ENCODE measurements at regions not wholly inside any gene's neighbourhood (a gene's known extent, or its start where the extent isn't known, plus 50 kb on each side); places are given as distances from the start of the nearest gene placed in this dataset.
"Not testable (repeated sequence)": the region's sequence is repeated elsewhere in the genome, so short reads cannot be mapped to it uniquely, and the experiment has no call there.

DNA sequence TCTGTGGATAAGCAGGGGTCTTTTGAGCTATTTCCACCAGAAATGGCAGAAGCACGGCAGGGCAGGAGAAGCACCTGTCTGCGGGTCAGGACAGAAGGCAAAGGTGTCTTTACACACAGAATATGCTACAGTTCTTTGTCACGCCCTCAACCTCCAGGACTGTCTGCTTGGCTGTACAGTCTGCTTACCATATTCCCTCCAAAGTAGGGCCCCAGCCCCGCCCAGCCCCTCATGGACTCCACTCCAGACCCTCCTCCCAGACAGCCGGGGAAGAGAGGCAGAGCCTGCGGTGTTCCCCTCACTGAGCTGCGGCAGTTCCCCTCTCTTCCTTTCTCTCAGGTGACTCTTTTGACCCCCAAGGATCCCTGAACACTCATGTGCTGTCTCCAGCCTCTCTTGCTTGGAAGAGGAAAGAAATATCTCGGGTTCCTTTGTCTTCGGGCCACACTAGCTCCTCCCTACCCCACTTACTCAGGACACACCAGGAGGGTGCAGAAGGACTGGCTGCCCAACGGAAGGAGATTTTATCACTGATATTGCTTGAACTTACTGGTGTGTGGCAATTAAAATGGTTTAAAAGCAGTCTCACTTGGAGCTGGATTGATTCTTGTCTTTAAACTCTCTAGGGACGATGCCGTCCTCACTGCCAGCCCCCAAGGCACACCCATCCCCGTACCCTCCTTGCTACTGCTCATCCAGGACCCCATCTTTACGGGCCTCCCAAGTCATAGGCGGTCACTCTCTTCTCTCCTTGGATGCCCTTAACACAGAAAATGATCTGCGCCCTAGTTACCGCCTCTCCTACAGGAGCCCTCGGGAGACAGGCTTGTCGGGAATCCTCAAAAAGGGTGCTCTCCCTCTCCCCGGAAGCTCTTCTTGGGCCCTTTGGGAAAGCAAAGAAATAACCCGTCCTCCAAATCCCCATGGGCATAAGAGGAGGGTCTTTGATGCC is 169.7 kb downstream of the TOMM20 start:
- H3K9me3 Mint-ChIP-seq, result no peaks in the 10 kb centered on the region
- peaks cover 88% of the 10 kb centered on the region for H3K4me1 Mint-ChIP-seq (ENCODE audit: low read depth)
- peaks cover 11% of the 10 kb centered on the region for H3K36me3 Mint-ChIP-seq (ENCODE audit: low read depth)
- no peak for DNase-seq (ENCODE audit: low spot score)
- intact Hi-C loops (cut with micrococcal nuclease), result no loop called here
- no peak overlapping the region for H3K4me3 Mint-ChIP-seq
- peak overlapping the region; percentile 93 for H3K27ac Mint-ChIP-seq
- no peaks in the 10 kb centered on the region for H3K27me3 Mint-ChIP-seq (ENCODE audit: insufficient read depth)

- no peak overlapping the region for H3K4me3 Mint-ChIP-seq
- peaks cover 8% of the 10 kb centered on the region for H3K36me3 Mint-ChIP-seq (ENCODE audit: low read depth)
- H3K27ac Mint-ChIP-seq, result no peak overlapping the region
- peaks cover 87% of the 10 kb centered on the region for H3K4me1 Mint-ChIP-seq (ENCODE audit: low read depth)
- H3K9me3 Mint-ChIP-seq, result no peaks in the 10 kb centered on the region
- intact Hi-C loops (cut with micrococcal nuclease), result no loop called here
- no peaks in the 10 kb centered on the region for H3K27me3 Mint-ChIP-seq (ENCODE audit: insufficient read depth)
- DNase-seq (ENCODE audit: low spot score), result no peak
Measured at GRCh38 chr1:234958066-234958705, 170.5 kb downstream of the TOMM20 start.

DNA sequence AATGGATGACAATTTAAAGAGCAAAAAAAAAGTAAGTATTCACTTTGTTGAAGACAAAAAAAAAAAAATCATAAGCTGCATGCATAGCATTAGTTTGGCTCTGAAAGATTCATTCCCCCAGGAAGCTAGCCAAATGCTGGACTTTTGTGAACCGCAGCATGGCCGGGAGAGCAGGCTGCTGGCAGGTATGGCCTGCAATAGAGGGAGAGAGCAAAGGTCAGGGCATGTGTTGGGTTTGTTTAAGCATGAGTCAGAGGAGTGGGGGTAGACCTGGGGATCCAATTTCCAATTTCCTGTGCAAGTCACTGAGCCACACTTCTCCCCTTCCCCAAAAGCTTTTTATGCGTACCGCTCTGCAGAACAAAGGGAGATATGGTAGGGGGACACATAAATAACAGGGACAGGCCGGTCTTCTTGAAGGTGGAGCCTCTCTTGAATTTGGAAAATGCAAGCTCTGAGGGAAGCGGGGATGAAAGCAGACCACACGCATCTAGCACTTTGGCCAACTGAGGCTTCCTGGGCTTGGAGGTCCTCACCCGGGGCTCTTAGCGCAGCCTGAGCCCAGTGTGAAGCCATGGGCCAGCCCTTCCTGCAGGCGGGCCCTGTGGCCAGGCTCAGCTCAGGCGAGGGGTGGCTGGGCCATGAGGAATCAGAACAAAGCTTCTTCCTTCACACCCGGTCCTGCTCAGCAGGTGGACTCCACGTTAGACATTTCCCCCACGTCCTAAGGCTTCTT is 171.1 kb downstream of the TOMM20 start:
- peak overlapping the region; percentile 86 for H3K27ac Mint-ChIP-seq

GRCh38 chr1:234956821-234957329 is 171.8 kb downstream of the TOMM20 start:
- H3K27ac Mint-ChIP-seq, result peak overlapping the region; percentile 86
- H3K4me3 Mint-ChIP-seq, result no peak overlapping the region
- H3K27me3 Mint-ChIP-seq (ENCODE audit: insufficient read depth), result no peaks in the 10 kb centered on the region
- peaks cover 4% of the 10 kb centered on the region for H3K9me3 Mint-ChIP-seq
- intact Hi-C loops (cut with micrococcal nuclease), result no loop called here
- peaks cover 12% of the 10 kb centered on the region for H3K36me3 Mint-ChIP-seq (ENCODE audit: low read depth)
- no peak for DNase-seq (ENCODE audit: low spot score)
- H3K4me1 Mint-ChIP-seq (ENCODE audit: low read depth), result peaks cover 79% of the 10 kb centered on the region

More for the DNA sequence above, 171.1 kb downstream of the TOMM20 start:
- Mint-ChIP-seq H3K4me3 (peak overlapping the region; percentile 55), H3K27me3 (ENCODE audit: insufficient read depth) (no peaks in the 10 kb centered on the region), H3K9me3 (no peaks in the 10 kb centered on the region), H3K36me3 (ENCODE audit: low read depth) (peaks cover 8% of the 10 kb centered on the region), H3K4me1 (ENCODE audit: low read depth) (peaks cover 81% of the 10 kb centered on the region)
- intact Hi-C loops (cut with micrococcal nuclease), result no loop called here
- DNase-seq (ENCODE audit: low spot score), result no peak

- H3K27me3 Mint-ChIP-seq (ENCODE audit: insufficient read depth), result no peaks in the 10 kb centered on the region
- DNase-seq (ENCODE audit: low spot score), result no peak
- peak overlapping the region; percentile 92 for H3K27ac Mint-ChIP-seq
- peaks cover 7% of the 10 kb centered on the region for H3K9me3 Mint-ChIP-seq
- H3K4me3 Mint-ChIP-seq, result peak overlapping the region; percentile 42
- H3K36me3 Mint-ChIP-seq (ENCODE audit: low read depth), result peaks cover 7% of the 10 kb centered on the region
- H3K4me1 Mint-ChIP-seq (ENCODE audit: low read depth), result peaks cover 64% of the 10 kb centered on the region
- intact Hi-C loops (cut with micrococcal nuclease), result no loop called here
Measured at GRCh38 chr1:234955107-234955731, 173.4 kb downstream of the TOMM20 start.

- peaks cover 58% of the 10 kb centered on the region for H3K4me1 Mint-ChIP-seq (ENCODE audit: low read depth)
- peaks cover 7% of the 10 kb centered on the region for H3K36me3 Mint-ChIP-seq (ENCODE audit: low read depth)
- intact Hi-C loops (cut with micrococcal nuclease), result no loop called here
- H3K9me3 Mint-ChIP-seq, result peaks cover 10% of the 10 kb centered on the region
- peak overlapping the region; percentile 32 for H3K4me3 Mint-ChIP-seq
- H3K27me3 Mint-ChIP-seq (ENCODE audit: insufficient read depth), result no peaks in the 10 kb centered on the region
- no peak for DNase-seq (ENCODE audit: low spot score)
- peak overlapping the region; percentile 92 for H3K27ac Mint-ChIP-seq
Measured at GRCh38 chr1:234954613-234955012, 174.0 kb downstream of the TOMM20 start.

DNA sequence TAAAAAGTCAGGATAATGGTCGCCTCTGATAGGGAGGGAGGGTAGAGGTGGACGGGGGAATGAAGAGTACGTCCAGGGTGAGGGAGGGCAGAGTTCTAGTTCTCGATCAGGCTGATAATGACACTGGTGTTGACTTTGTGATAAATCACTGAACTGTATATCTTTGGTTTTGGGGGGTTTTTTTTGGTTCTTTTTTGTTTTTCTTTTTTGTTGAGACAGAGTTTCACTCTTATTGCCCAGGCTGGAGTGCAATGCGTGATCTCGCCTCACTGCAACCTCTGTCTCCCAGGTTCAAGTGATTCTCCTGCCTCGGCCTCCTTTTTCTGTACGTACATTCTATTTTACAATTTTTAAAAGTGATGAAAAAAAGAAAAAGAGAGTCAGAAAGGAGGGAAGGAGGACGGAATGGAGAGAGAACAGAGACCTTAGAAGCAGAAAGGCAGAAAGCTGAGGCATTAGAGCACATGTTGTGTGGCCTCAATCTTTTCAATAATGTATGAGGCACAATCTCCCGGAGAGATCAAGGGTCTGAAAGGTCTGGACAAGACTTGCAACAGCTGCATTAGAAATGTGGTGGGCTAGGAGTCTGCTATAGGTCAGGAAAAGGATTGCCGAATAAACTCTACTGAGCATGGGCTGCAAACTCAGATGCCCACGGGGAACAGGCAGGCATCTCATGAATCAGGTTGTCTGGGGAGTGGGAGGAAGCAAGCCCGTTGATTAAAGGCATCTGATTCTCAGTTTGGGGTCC is 174.8 kb downstream of the TOMM20 start:
- H3K4me1 Mint-ChIP-seq (ENCODE audit: low read depth), result peaks cover 51% of the 10 kb centered on the region
- H3K9me3 Mint-ChIP-seq, result peaks cover 17% of the 10 kb centered on the region
- H3K27me3 Mint-ChIP-seq (ENCODE audit: insufficient read depth), result no peaks in the 10 kb centered on the region
- DNase-seq (ENCODE audit: low spot score), result no peak
- intact Hi-C loops (cut with micrococcal nuclease), result no loop called here
- peak overlapping the region; percentile 11 for H3K4me3 Mint-ChIP-seq
- H3K27ac Mint-ChIP-seq, result peak overlapping the region; percentile 92
- H3K36me3 Mint-ChIP-seq (ENCODE audit: low read depth), result peaks cover 12% of the 10 kb centered on the region

DNA sequence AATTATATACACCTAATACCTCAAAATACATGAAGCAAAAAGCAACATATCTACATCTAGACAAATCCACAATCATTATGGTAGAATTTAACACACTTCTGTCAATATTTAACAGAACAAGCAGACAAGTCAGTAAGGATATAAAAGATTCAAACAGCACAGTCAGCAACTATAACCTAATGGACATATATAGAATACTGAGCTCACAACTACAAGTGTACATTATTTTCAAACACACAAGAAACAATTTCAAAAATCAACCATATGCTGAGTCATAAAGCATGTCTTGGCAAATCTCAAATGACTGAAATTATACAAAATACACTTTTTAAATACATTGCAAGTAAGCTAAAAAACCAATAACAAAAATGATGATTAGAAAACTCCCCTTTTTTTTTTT is 178.0 kb downstream of the TOMM20 start:
- intact Hi-C loops (cut with micrococcal nuclease), result no loop called here
- H3K27ac Mint-ChIP-seq, result no peak overlapping the region
- no peaks in the 10 kb centered on the region for H3K27me3 Mint-ChIP-seq (ENCODE audit: insufficient read depth)
- H3K4me3 Mint-ChIP-seq, result no peak overlapping the region
- H3K9me3 Mint-ChIP-seq, result peaks cover 17% of the 10 kb centered on the region
- H3K36me3 Mint-ChIP-seq (ENCODE audit: low read depth), result peaks cover 12% of the 10 kb centered on the region
- no peak for DNase-seq (ENCODE audit: low spot score)
- H3K4me1 Mint-ChIP-seq (ENCODE audit: low read depth), result peaks cover 30% of the 10 kb centered on the region

- Mint-ChIP-seq H3K36me3 (ENCODE audit: low read depth) (peaks cover 17% of the 10 kb centered on the region), H3K9me3 (peaks cover 25% of the 10 kb centered on the region), H3K4me1 (ENCODE audit: low read depth) (peaks cover 29% of the 10 kb centered on the region)
- H3K4me3 Mint-ChIP-seq; H3K27ac Mint-ChIP-seq; H3K27me3 Mint-ChIP-seq (ENCODE audit: insufficient read depth); DNase-seq (ENCODE audit: low spot score); intact Hi-C loops (cut with micrococcal nuclease): not testable (repeated sequence)
Measured at GRCh38 chr1:234949528-234949927, 179.1 kb downstream of the TOMM20 start.

DNA sequence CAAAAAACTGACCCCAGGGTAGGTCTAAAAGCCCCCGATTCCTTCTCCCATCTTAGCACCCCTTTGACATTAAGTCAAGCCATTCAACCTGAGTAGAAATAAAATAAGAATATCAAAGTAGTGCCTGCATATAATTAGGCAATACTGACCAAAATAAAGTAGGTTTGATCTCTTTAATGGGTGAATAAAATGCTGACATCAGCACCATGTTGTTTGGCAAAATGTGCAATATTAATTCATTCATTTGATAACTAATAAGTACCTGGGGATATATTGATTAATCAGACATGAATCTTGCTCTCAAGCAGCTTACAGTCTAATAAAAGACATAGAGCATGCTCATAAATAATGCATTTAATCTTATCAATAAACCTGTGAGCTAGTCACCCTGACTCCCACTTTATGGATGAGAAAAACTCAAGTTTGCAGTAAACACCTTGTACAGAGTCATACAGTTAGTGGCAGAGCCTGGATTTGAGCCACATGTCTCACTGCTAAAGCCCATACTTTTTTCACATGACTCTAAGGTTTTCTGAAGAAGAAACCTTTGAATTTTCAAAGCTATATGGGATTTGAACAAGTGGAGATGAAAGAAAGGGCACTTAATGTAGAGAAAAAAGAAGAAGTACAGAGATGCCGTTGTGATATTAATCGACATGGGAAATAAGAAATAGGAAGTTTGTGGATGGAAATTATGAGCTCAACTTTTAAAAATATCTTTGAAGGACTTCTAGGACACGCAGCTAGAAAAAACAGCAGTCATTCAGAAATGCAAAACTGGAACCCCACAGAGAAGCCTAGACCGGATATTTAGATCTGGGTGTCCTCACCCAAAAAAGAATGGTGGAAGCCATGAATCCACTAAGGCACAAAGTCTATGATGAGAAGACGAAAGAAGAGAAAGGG is 183.9 kb downstream of the TOMM20 start:
- intact Hi-C loops (cut with micrococcal nuclease), result no loop called here
- Mint-ChIP-seq H3K27me3 (ENCODE audit: insufficient read depth) (no peaks in the 10 kb centered on the region), H3K9me3 (peaks cover 25% of the 10 kb centered on the region), H3K36me3 (ENCODE audit: low read depth) (peaks cover 19% of the 10 kb centered on the region), H3K4me3 (no peak overlapping the region), H3K27ac (peak overlapping the region; percentile 83), H3K4me1 (ENCODE audit: low read depth) (peaks cover 12% of the 10 kb centered on the region)
- no peak for DNase-seq (ENCODE audit: low spot score)

DNA sequence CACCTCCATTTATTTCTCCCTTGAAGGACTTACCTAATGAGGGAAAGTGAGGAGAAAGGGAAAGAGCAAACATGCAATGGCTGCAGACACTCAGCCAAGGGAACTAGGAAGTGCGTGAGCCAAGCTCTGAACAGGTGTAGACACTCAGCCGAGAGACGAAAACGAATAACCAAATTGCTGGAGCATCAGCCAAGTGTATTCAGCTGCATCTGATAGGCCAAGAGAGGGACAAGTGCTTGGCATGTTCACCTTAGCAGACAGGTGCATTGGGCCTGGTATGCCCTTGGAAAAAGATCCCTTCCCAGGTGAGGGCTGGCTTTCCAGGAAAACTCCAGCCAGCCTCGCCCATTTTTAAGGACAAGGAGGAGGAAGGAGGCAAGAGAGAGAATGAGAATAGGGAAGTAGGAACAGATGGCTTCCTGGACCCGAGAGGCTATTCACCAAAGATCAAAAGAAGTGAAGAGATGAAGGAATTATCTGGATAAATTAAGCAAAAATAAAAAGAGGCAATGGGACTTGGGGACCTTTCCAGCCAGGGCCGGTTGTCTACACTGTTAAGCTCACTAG is 184.7 kb downstream of the TOMM20 start:
- intact Hi-C loops (cut with micrococcal nuclease), result no loop called here
- Mint-ChIP-seq H3K4me1 (ENCODE audit: low read depth) (peaks cover 12% of the 10 kb centered on the region), H3K4me3 (no peak overlapping the region), H3K27ac (no peak overlapping the region), H3K9me3 (peaks cover 18% of the 10 kb centered on the region), H3K27me3 (ENCODE audit: insufficient read depth) (no peaks in the 10 kb centered on the region), H3K36me3 (ENCODE audit: low read depth) (peaks cover 14% of the 10 kb centered on the region)
- no peak for DNase-seq (ENCODE audit: low spot score)
